ENCODE measurements at regions not wholly inside any gene's neighbourhood (a gene's known extent, or its start where the extent isn't known, plus 50 kb on each side); places are given as distances from the start of the nearest gene placed in this dataset.

DNA sequence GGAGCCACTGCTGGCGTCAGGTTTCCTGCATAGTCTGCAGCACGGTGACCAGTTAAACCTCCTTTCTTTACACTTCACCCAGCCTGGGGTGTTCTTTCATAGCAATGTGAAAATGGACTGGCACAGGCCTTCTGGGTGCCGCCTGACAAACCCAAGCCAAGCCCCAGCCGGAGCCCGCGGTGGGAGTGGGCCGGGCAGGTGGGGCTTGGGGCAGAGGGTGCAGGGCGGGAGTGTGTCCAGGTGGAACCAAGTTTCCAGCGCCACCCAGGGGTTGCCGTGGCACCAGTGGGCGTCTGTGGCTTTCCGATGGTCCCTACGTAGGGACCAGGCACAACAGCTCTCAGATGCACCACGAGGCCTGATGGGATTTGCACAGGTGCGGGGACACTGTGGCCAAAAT lies 75.8 kb downstream of the RTP5 start:
- CTCF ChIA-PET: interaction anchor here (1.1 kb wide), 1 partner anchor 11 kb away, joined by 3 read pairs; no protein-coding TSS in a partner anchor
- no peak for TF ChIP-seq CTCF (IDR thresholded peaks at IDR 0.05; ENCODE audit: insufficient read depth, low read length, missing control alignments)
- no peak overlapping the region for H3K4me3 ChIP-seq (ENCODE audit: low read depth, low read length)
- POLR2A ChIA-PET: no interaction called here
- DNase-seq (ENCODE audit: low read depth, low spot score): no peak

DNA sequence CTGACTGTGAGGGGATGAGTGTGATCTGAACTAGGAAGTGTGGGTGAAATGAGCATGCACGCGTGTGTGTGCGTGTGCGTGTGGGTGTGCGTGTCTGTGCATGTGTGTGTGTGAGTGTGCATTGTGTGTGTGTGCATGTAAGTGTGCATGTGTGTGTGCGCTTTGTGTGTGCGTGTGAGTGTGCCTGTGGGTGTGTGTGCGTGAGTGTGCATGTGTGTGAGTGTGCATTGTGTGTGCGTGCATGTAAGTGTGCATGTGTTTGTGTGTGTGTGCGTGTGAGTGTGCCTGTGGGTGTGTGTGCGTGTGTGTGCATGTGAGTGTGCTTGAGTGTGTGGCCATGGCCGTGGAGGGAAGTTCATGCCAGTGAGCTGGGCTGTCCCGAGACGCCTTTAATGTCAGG lies 76.3 kb downstream of the RTP5 start:
- POLR2A ChIA-PET: no interaction called here

GRCh38 chr2:241946306-241947003 lies 76.9 kb downstream of the RTP5 start:
- DNase-seq (ENCODE audit: low read depth, low spot score): no peak
- H3K4me3 ChIP-seq (ENCODE audit: low read depth, low read length): no peak overlapping the region
- CTCF ChIA-PET: interaction anchor here (1.5 kb wide), 1 partner anchor 13 kb away, joined by 4 read pairs; no protein-coding TSS in a partner anchor
- TF ChIP-seq CTCF (IDR thresholded peaks at IDR 0.05; ENCODE audit: insufficient read depth, low read length, missing control alignments): no peak
- POLR2A ChIA-PET: no interaction called here

More for the DNA sequence above, 76.3 kb downstream of the RTP5 start:
- no peak for TF ChIP-seq CTCF (IDR thresholded peaks at IDR 0.05; ENCODE audit: insufficient read depth, low read length, missing control alignments)
- no peak overlapping the region for H3K4me3 ChIP-seq (ENCODE audit: low read depth, low read length)
- no peak for DNase-seq (ENCODE audit: low read depth, low spot score)
- CTCF ChIA-PET: interaction anchor here (1.1 to 1.5 kb wide), 2 partner anchors 11 to 13 kb away, joined by 3 to 4 read pairs; no protein-coding TSS in a partner anchor

- POLR2A ChIA-PET: no interaction called here
- no peak overlapping the region for H3K4me3 ChIP-seq (ENCODE audit: low read depth, low read length)
- no peak for DNase-seq (ENCODE audit: low read depth, low spot score)
- TF ChIP-seq CTCF (IDR thresholded peaks at IDR 0.05; ENCODE audit: insufficient read depth, low read length, missing control alignments): no peak
- CTCF ChIA-PET: interaction anchor here (1.5 kb wide), 1 partner anchor 14 kb away, joined by 4 read pairs; no protein-coding TSS in a partner anchor
These were observed 77.4 kb downstream of the RTP5 start for GRCh38 chr2:241947004-241947350.

DNA sequence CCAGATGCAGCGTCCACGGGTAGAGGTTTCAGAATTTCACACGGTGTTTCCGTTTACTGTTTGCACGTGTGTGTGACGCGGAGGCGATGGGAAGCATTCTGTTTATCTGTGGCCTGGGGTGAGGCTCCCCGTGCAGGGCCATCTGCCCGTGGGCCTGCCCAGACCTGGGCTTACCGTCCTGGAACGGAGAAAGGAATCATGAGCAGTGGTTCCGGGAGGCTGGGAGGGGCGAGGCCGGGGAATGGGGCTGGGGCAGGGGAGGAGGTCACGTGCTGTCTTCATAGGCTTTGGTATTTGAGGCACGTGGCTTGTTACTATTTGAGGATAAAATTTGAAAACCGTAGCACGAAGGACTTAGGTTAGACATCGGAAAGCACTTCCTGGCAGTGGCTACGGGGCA lies 77.9 kb downstream of the RTP5 start:
- no peak for TF ChIP-seq CTCF (IDR thresholded peaks at IDR 0.05; ENCODE audit: insufficient read depth, low read length, missing control alignments)
- DNase-seq (ENCODE audit: low read depth, low spot score): no peak
- POLR2A ChIA-PET: no interaction called here
- H3K4me3 ChIP-seq (ENCODE audit: low read depth, low read length): no peak overlapping the region
- CTCF ChIA-PET: interaction anchor here (1.5 kb wide), 1 partner anchor 14 kb away, joined by 4 read pairs; no protein-coding TSS in a partner anchor

DNA sequence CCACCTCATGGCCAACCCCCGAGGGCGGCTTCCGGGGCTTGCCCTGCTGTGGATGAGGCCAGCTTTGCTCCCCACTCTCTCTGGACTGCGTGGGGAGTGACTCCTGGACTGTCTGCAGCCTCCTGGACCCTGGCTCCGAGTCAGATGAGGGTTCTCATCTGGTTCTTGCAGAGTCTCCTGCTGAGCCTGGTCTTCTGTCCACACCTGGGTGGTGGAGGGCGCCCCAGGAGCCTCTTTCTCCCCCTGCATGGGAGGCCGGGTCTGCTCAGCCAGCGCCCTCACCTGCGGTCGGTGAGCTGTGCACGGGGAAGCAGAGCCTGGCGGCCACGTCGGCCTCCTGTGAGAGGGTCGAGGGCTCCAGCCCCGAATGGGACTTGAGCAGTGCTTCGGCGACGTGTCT lies 78.3 kb downstream of the RTP5 start:
- TF ChIP-seq CTCF (IDR thresholded peaks at IDR 0.05; ENCODE audit: insufficient read depth, low read length, missing control alignments): no peak
- CTCF ChIA-PET: no interaction called here
- POLR2A ChIA-PET: no interaction called here
- DNase-seq (ENCODE audit: low read depth, low spot score): no peak
- H3K4me3 ChIP-seq (ENCODE audit: low read depth, low read length): no peak overlapping the region
